ENCODE measurements at regions not wholly inside any gene's neighbourhood (a gene's known extent, or its start where the extent isn't known, plus 50 kb on each side); places are given as distances from the start of the nearest gene placed in this dataset.
A peak's percentile ranks its signal among the peaks of the same experiment; 100 is the strongest.

- no peak for DNase-seq
Observed at GRCh38 chr2:217069263-217070042, 209.6 kb upstream of the TNP1 start.

- DNase-seq: no peak
Observed at GRCh38 chr2:217068677-217069250, 208.9 kb upstream of the TNP1 start.

GRCh38 chr2:217067787-217068186, 207.9 kb upstream of the TNP1 start:
- no peak for DNase-seq

- no peak for DNase-seq
Observed at GRCh38 chr2:217066510-217067270, 206.8 kb upstream of the TNP1 start.

DNA sequence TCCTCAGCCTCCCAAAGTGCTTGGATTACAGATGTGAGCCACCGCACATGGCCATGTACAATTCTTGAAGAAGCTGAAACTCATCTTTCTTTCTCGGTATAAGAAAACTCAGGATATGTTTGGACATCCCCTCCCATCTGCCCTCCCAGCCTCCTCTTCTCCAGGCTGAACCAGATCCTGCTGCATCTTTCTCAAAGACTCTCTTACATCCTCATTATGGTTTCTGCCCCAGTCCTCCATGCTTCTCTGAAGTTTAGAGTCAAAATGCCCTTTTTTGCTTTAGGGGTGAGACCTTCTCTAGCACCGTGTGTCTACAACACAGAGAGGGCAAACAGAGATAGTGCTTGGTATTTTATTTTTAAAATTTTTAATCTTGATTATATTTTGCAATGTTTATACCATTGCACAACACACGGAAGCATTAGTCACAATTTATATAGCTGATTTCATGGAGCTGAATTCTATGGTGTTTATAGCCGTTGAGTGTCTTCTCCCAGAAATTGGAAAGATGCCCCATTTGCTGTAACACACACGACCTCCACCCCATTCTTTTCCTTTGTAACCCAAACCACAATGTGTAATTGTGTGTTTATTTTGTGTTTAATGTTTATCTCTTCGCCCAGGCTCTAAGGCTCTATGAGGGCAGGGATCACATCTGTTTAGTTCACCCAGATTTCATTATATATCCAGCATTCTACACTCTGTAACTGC, 206.0 kb upstream of the TNP1 start:
- no peak for DNase-seq

DNA sequence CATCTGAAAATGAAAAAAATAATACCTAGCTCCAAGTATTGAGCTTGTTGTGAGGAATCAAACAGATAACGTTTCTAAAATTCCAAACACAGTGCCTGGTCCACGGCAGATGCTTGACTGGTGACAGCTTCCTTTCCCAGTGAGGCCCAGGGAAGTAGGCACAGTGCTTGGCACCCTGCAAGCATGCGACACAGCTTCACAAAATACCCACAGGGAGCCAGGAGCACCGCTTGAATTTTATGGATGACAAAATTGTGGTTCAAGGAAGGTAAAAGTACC, 205.1 kb upstream of the TNP1 start:
- no peak for DNase-seq

DNA sequence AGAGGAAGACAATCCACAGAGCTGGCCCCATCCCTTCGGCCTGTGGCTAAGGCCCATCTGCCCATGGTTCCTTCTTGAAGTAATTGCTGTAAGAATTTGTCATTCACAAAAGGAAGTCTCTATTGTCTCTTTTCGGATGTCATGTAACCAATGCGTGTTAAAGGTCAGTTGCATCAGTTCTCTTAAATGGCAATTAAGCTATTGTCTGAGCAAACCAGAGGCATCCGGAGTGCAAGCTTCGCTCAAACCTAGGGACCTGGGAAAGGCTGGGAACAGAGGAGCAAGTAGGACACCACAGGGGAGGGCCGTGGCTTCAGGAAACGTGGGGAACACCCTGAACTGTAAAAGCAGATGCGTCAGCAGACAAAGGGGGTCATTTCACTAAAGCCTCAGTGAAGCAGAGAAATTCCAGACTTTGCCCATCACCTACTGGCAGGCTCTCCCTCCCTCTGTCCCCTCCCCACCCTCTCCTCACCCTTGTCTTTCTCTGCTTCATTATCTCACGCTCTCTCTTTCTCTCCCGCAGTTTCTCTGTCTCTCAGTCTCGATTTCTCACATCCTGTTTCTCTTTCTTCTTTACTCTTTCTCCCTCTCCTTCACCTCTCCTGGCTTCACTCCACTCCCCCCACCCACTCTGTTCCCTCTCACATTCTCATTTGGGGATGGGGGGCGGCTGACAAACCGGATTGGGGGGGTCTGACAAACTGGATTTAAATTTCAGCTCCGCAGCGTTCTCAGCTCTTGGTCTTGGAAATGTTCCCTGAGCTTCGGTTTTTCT, 204.6 kb upstream of the TNP1 start:
- DNase-seq: no peak

DNA sequence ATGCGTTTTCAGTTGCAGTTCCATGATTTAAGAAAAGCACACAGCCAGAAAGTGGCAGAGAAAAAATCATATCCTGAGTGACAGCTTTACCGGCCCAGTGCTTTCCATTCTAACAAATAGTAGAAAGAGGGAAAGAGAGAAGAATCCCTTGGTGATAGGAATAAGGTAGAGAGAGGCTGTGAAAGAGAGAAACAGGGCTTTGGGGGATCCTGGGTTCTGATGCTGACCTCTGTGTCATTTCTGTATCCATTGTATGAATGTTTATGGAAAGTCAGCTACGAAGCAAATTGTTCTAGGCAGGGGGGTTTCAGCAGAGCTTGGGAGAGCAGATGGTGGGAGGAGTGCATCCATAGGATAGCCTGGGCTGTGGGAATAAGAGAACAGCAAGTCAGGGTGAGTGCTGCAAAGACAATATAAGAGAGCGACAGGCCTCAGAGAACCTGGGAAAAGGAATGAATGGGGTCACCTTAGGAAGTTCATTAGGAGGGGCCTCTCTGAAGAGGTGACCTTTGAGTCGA, 203.4 kb upstream of the TNP1 start:
- no peak for DNase-seq

DNA sequence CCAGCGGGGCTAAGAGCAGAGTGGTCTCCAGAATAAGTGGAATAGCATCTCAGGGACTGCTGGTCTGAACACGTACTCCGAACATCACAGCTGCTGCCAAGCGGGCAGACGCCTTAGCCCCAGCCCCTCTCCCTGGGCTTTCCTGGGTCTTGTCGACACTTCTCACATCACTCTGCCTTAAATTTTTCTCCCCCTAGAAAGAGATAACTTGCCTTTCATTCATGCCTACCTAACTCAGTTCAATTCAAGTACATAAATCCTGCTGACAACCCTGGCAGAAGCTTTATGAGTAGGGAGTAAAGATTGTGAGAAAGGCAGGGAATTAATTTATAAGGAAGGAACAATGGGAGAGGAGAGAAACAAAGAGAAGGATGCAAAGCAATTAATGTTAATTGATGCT, 202.9 kb upstream of the TNP1 start:
- DNase-seq: no peak

DNA sequence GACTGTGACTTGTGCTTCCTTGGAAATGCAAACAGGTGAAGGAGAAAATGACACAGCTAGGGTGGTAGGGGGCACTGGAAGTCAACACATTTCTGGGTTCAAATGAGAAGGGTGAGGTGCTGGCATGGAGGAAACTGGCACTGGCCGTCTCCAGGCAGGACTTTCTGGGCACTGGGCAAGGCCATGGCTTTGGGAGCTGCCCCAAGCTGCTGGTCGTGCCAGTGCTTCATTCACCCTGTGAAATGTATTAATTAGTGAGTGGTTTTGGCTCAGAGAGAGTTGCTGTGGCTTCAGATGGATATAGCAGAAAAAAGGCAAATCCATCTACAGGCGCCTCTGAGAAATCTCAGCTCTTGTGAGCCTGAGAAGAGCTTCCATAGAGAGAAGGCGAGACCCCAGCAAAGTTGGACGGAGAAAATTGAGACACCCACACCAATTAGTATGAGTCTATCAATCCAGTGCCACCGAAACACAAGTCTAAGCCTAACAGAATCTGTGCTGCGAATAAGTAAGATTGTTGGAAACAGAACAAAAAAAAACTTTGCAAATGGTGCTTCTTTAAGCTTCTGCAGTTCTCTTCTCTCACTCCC, 202.1 kb upstream of the TNP1 start:
- DNase-seq: no peak

DNA sequence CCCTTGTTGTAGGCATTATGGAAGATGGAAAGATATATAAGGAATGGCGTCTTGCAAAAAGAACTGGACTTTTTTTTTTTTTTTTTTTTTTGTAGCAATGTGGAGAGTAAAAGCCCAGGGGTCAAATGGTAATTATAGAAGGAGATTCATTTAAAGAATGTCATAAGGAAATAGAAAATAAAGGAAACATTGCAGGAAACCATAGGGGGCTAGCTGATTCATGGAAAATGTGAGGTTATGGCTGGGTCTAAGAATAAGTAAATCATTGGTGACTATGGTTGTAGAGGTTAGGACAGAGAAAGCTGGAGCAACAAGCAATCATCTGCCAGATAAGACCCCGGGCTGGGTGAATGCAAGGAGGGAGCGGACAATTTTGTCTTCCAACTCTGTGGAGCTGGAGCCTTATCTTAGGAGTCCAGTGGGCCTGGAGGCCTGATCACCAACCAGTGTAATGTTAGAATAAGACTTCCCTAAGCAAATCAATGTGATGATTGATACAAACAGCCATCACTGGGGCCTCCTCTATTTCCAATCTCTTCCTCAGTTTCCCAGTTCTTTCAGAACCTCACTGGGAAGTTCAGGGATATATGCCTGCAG, 201.2 kb upstream of the TNP1 start:
- no peak for DNase-seq

DNA sequence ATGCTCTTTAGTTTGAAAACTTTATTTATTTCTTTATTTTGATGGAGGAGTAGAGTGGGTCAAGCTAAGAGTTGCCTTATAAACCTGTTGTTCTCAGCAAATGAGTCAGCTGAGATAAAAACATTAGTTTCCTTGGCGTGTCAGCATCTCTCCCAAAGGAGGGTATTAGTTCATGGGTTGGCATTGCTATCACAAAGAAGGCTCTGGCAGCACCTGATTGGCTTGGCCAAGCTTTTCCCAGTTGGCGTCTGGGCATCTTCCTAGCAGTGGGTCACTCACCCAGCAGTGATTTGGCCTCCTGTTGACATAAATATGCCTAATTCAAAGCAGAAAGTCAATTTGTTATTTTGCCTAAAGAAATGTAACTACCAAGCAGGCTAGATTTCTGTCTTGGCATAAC, 200.7 kb upstream of the TNP1 start:
- no peak for DNase-seq

DNA sequence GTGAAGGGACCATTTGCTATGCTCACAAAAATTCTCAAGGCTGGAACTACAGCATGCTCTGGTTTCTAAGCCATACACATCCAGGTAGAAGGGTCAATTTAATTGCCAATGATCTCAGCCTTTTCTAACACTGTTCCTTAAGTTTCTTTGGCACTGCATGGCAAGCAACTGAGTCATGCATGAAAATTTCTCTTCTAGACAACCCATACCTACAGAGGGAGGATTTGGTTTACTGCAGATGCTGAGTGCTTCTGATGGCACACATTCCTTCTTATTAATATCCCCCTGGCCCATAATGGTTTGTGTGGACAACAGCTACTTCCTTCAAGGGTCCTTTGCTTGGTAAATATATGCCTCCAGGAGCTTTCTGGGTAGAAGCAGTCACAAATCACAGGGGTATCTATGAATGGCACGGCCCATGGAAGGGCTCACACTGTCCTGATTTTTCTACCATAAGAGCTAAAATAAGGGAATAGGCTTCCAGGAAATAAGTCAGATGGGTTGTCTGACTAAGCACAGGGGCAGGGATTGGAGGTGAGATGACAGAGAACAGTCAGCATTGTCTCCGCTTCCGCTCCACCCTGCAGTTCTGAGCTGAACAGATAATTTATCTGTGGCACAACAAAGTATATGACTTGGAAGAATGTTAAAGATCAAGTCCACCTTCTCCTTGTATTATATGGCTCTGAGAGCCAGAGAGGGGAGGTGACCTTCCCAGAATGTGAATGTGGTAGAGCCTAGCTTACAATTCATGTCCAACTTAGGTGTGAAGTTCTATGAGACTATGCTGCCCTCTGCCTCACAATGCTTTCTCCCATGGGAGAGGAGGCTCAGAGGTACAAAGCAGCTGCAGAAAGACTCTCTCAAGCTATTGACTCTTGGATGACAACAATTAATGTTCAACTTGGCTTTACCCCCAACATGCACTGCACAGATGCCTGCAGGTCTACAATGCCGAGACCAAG, 199.2 kb upstream of the TNP1 start:
- DNase-seq: no peak

GRCh38 chr2:217057773-217058172, 197.9 kb upstream of the TNP1 start:
- no peak for DNase-seq

GRCh38 chr2:217055624-217056023, 195.8 kb upstream of the TNP1 start:
- DNase-seq: no peak

DNA sequence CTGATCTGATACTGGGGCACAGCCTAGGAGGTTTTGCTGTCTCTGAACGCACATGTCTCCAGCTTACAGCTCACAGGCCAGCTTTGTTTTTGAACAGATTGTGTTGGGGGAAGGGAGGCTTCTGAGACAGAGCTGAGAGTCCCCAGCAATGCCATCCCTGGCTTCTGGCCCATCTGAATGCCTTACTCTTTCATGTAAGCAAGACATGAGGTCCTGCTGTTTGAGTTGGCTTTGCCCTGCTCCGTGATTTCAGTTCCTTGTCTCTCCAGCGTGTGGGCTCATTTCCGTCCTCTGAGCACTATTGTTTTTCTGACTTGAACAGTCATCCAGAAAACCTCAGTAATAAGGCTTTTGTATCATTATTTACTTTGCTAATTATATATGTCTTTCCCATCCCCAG, 194.9 kb upstream of the TNP1 start:
- peak; percentile 56 for DNase-seq

- no peak for DNase-seq
Observed at GRCh38 chr2:217052856-217053577, 193.2 kb upstream of the TNP1 start.

DNA sequence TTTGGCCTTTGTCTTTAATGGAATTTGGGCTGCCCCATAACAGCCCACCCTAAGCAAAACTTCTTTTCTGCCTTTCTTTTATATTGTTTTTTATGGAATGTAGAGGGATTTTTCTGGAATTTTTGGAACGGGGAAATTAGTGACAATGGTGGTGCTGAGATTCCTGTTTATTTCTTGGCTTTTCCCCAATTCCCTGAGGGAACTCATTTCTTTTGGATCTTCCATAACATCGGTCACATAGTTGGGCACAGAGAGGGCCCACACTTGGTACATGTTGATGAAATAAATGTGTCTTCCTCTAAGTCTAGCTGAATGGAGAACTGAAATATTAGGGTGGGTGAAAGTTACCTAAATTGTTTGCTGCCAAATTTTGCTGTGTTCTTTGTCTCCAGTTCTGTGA, 191.6 kb upstream of the TNP1 start:
- no peak for DNase-seq

GRCh38 chr2:217049956-217050355, 190.1 kb upstream of the TNP1 start:
- DNase-seq: no peak

DNA sequence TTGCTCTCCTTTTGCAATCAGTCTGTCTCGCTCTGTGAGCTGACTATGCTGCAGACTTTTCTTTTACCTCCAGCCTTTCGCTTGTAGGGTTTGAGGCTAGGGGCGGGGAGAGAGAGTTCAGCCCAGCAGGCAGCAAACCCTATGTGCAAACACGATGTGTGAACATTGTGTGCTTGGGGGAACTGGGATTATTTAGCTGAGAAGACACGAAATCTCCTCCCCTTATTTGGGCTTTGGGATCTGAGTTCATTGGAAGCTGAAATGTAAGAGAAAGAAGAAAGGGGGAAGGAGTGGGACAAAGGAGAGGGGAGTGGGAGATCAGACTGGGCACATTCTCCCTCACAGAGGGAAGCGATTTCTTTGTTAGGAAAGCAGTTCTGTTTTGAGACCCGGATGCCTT, 189.6 kb upstream of the TNP1 start:
- no peak for DNase-seq

Data from DMS 273 treated with DMSO at 0.1 percent for 48 hours (cell line).